Aorta (tissue), 5 donors: ENCODE measurements at regions not wholly inside any gene's neighbourhood (a gene's known extent, or its start where the extent isn't known, plus 50 kb on each side); places are given as distances from the start of the nearest gene placed in this dataset.

Source experiments
- ATAC-seq: fragments of 200-7000 bp; cut with Tn5 transposase; one replicate; pipeline ENCODE4 v1.9.1; 2022; ENCODE audit warnings: moderate library complexity; ENCODE audit not compliant: low FRiP score
- DNase-seq, 2 donors: peaks; one replicate each; pipeline ENCODE4 v3.0.0-alpha.2; 2020
- H3K27ac ChIP-seq, 2 donors: one replicate each; pipeline ENCODE4 v1.5.1; 2013; ENCODE audit warnings: low read length in 2 of 2, mild to moderate bottlenecking in 2 of 2, moderate library complexity in 2 of 2, control low read depth in 1 of 2, inconsistent platforms in 1 of 2, low read depth in 1 of 2
- H3K27me3 ChIP-seq, 2 donors: one replicate each; pipeline ENCODE4 v1.6.1; 2013; ENCODE audit warnings: control low read depth in 1 of 2, low read length in 1 of 2, mild to moderate bottlenecking in 1 of 2, moderate library complexity in 1 of 2; ENCODE audit not compliant: insufficient read depth in 2 of 2, control insufficient read depth in 1 of 2
- H3K36me3 ChIP-seq, 2 donors: one replicate each; pipeline ENCODE4 v1.6.1; 2013; ENCODE audit warnings: control low read depth in 1 of 2, low read length in 1 of 2, mild to moderate bottlenecking in 1 of 2; ENCODE audit not compliant: insufficient read depth in 2 of 2, control insufficient read depth in 1 of 2
- H3K4me1 ChIP-seq, 2 donors: one replicate each; pipeline ENCODE4 v1.6.1; 2013; ENCODE audit warnings: low read length in 2 of 2, control low read depth in 1 of 2, mild to moderate bottlenecking in 1 of 2, moderate library complexity in 1 of 2; ENCODE audit not compliant: insufficient read depth in 2 of 2, control insufficient read depth in 1 of 2
- H3K4me3 ChIP-seq, 2 donors: one replicate each; pipeline ENCODE4 v1.5.1; 2013; ENCODE audit warnings: low read length in 2 of 2, control low read depth in 1 of 2, mild to moderate bottlenecking in 1 of 2
- H3K9me3 ChIP-seq: one replicate; pipeline ENCODE4 v1.6.1; 2013; ENCODE audit warnings: mild to moderate bottlenecking, low read length; ENCODE audit not compliant: control insufficient read depth
- WGBS, 2 donors: extraction: QIAGEN DNeasy Blood & Tissue Kit; methylation state at CpG; one replicate each; pipeline ENCODE4 v1.1.7; 2013; 5-methylcytosine and 5-hydroxymethylcytosine counted together
- intact Hi-C, 2 donors: fragments of 100-400 bp; cut with DNase I; formaldehyde crosslinking; loops; one replicate each; pipeline versions ENCODE4 v1.14.2 to v1.15.0; 2022
- donor health status: healthy with polysubstance abuse.
- donor health status: Bipolar disorder and iron deficiency.
- donor health status: DM: no; HTN: no; CAD: no.
- donor health status: DM: no; HTN: no; CAD: no.
- donor health status: DM: yes; HTN: yes; CAD: no.

GRCh38 chr1:97010566-97011264, 289.1 kb downstream of the PTBP2 start:
- ATAC-seq (no peak), DNase-seq (no peak)
- H3K4me3 ChIP-seq: no peak overlapping the region
- H3K36me3 ChIP-seq: no peaks in the 10 kb centered on the region
- 93 to 96% methylated on average over 5 of the region's 5 CpGs for WGBS, 2 donors
- peaks cover 4% of the 10 kb centered on the region in 2 donors for H3K4me1 ChIP-seq
- intact Hi-C loops: no loop called here
- no peak overlapping the region for H3K27ac ChIP-seq
- H3K27me3 ChIP-seq: no peaks in the 10 kb centered on the region
- H3K9me3 ChIP-seq: no peaks in the 10 kb centered on the region

GRCh38 chr1:97013136-97013535, 291.6 kb downstream of the PTBP2 start:
- Histone ChIP-seq H3K4me3 (no peak overlapping the region), H3K36me3 (no peaks in the 10 kb centered on the region), H3K4me1 (peaks cover 2 to 4% of the 10 kb centered on the region in 2 donors), H3K27ac (no peak overlapping the region), H3K9me3 (no peaks in the 10 kb centered on the region), H3K27me3 (no peaks in the 10 kb centered on the region)
- DNase-seq: no peak
- no peak for ATAC-seq
- WGBS, 2 donors: 94 to 95% methylated on average over 2 of the region's 2 CpGs
- intact Hi-C loops: no loop called here

- intact Hi-C loops: no loop called here
- WGBS, 2 donors: 0 to 6% methylated on average over 1 of the region's 1 CpG
- Histone ChIP-seq H3K4me1 (peaks cover 2 to 4% of the 10 kb centered on the region in 2 donors), H3K27ac (no peak overlapping the region), H3K36me3 (no peaks in the 10 kb centered on the region), H3K27me3 (no peaks in the 10 kb centered on the region), H3K4me3 (no peak overlapping the region), H3K9me3 (no peaks in the 10 kb centered on the region)
- ATAC-seq (peak; percentile 64), DNase-seq (no peak)
Observed at GRCh38 chr1:97013941-97014340, 292.4 kb downstream of the PTBP2 start.

- H3K9me3 ChIP-seq: no peaks in the 10 kb centered on the region
- no peak overlapping the region for H3K27ac ChIP-seq
- H3K27me3 ChIP-seq: no peaks in the 10 kb centered on the region
- no peaks in the 10 kb centered on the region for H3K36me3 ChIP-seq
- peaks cover 2 to 4% of the 10 kb centered on the region in 2 donors for H3K4me1 ChIP-seq
- no peak overlapping the region for H3K4me3 ChIP-seq
- intact Hi-C loops: no loop called here
- WGBS, 2 donors: 35 to 47% methylated on average over 1 of the region's 1 CpG
- ATAC-seq (no peak), DNase-seq (no peak)
Observed at GRCh38 chr1:97014426-97014825, 292.8 kb downstream of the PTBP2 start.

- H3K4me1 ChIP-seq: peaks cover 2 to 4% of the 10 kb centered on the region in 2 donors
- no peaks in the 10 kb centered on the region for H3K36me3 ChIP-seq
- intact Hi-C loops: no loop called here
- H3K27ac ChIP-seq: no peak overlapping the region
- 59 to 81% methylated on average over 2 of the region's 2 CpGs for WGBS, 2 donors
- H3K27me3 ChIP-seq: no peaks in the 10 kb centered on the region
- no peak for DNase-seq
- no peak for ATAC-seq
- no peaks in the 10 kb centered on the region for H3K9me3 ChIP-seq
- H3K4me3 ChIP-seq: no peak overlapping the region
Observed at GRCh38 chr1:97017895-97018294, 296.3 kb downstream of the PTBP2 start.
